HFF-Myc (cell line): ENCODE measurements at regions not wholly inside any gene's neighbourhood (a gene's known extent, or its start where the extent isn't known, plus 50 kb on each side); places are given as distances from the start of the nearest gene placed in this dataset.

Experiments
- DNase-seq: peaks from one replicate; pipeline ENCODE4 v3.0.0-alpha.2; 2011; ENCODE audit warnings: low read depth; ENCODE audit errors: extremely low read depth
- H3K4me3 ChIP-seq: replicated peaks from 2 replicates; pipeline ENCODE4 v1.5.1; 2011; ENCODE audit warnings: low read depth, mild to moderate bottlenecking, control low read depth, low read length
- CTCF ChIP-seq: IDR thresholded peaks from 2 replicates; pipeline ENCODE4 v1.5.1; 2012; ENCODE audit warnings: mild to moderate bottlenecking, low read depth, low read length, control low read depth; ENCODE audit errors: missing control alignments

- no peak for DNase-seq
- H3K4me3 ChIP-seq, result no peak overlapping the region
- TF ChIP-seq CTCF, result no peak
Observed at GRCh38 chr12:31867292-31867691, 91.9 kb upstream of the RESF1 start.

GRCh38 chr12:31866523-31866922 is 92.7 kb upstream of the RESF1 start:
- no peak for TF ChIP-seq CTCF
- H3K4me3 ChIP-seq, result no peak overlapping the region
- no peak for DNase-seq

- H3K4me3 ChIP-seq, result no peak overlapping the region
- no peak for DNase-seq
- TF ChIP-seq CTCF, result no peak
Observed at GRCh38 chr12:31865023-31865422, 94.2 kb upstream of the RESF1 start.

- no peak overlapping the region for H3K4me3 ChIP-seq
- TF ChIP-seq CTCF, result no peak
- DNase-seq, result no peak
Observed at GRCh38 chr12:31861360-31861759, 97.9 kb upstream of the RESF1 start.

- no peak for TF ChIP-seq CTCF
- DNase-seq, result no peak
Observed at GRCh38 chr12:31860401-31860800, 98.8 kb upstream of the RESF1 start.

GRCh38 chr12:31859232-31859977 is 99.8 kb upstream of the RESF1 start:
- H3K4me3 ChIP-seq, result no peak overlapping the region
- no peak for TF ChIP-seq CTCF
- DNase-seq, result no peak

More at GRCh38 chr12:31860401-31860800, 98.8 kb upstream of the RESF1 start:
- no peak overlapping the region for H3K4me3 ChIP-seq

GRCh38 chr12:31855427-31855826 is 103.8 kb upstream of the RESF1 start:
- no peak for DNase-seq
- no peak overlapping the region for H3K4me3 ChIP-seq
- no peak for TF ChIP-seq CTCF
